ENCODE measurements at regions not wholly inside any gene's neighbourhood (a gene's known extent, or its start where the extent isn't known, plus 50 kb on each side); places are given as distances from the start of the nearest gene placed in this dataset.
"Not testable (repeated sequence)": the region's sequence is repeated elsewhere in the genome, so short reads cannot be mapped to it uniquely, and the experiment has no call there.

DNA sequence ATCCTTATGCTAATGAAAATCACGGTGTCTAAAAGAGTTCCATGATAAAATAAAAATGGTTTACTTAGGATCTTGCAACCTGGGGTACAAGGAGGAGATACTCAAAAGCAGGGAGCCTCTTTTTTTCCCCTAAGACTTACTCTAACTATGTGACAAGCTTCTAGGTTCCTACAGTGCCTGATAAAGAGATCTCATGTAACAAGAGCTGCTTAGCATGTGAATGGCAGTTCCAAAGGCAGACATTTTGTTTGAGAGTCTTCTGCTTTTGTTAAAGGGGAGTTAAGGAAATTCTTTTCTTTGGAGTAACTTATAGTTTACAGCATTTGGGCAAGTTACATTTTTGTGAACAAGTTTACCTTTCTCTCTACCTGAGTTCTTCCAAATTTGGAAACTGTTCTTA, 945.8 kb upstream of the ADGRB3 start:
- Mint-ChIP-seq H3K27me3 (no peaks in the 10 kb centered on the region), H3K9me3 (peaks cover 2% of the 10 kb centered on the region), H3K4me1 (no peaks in the 10 kb centered on the region), H3K4me3 (no peak overlapping the region), H3K27ac (no peak overlapping the region), H3K36me3 (ENCODE audit: low read depth) (no peaks in the 10 kb centered on the region)
- ChIA-PET CTCF (no interaction called here), POLR2A (no interaction called here)
- intact Hi-C loops (cut with micrococcal nuclease) = no loop called here
- TF ChIP-seq, protein P1, sequence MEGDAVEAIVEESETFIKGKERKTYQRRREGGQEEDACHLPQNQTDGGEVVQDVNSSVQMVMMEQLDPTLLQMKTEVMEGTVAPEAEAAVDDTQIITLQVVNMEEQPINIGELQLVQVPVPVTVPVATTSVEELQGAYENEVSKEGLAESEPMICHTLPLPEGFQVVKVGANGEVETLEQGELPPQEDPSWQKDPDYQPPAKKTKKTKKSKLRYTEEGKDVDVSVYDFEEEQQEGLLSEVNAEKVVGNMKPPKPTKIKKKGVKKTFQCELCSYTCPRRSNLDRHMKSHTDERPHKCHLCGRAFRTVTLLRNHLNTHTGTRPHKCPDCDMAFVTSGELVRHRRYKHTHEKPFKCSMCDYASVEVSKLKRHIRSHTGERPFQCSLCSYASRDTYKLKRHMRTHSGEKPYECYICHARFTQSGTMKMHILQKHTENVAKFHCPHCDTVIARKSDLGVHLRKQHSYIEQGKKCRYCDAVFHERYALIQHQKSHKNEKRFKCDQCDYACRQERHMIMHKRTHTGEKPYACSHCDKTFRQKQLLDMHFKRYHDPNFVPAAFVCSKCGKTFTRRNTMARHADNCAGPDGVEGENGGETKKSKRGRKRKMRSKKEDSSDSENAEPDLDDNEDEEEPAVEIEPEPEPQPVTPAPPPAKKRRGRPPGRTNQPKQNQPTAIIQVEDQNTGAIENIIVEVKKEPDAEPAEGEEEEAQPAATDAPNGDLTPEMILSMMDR (IDR thresholded peaks at IDR 0.05) = no peak
- ATAC-seq (ENCODE audit: low read depth) (no peak), DNase-seq (no peak)

DNA sequence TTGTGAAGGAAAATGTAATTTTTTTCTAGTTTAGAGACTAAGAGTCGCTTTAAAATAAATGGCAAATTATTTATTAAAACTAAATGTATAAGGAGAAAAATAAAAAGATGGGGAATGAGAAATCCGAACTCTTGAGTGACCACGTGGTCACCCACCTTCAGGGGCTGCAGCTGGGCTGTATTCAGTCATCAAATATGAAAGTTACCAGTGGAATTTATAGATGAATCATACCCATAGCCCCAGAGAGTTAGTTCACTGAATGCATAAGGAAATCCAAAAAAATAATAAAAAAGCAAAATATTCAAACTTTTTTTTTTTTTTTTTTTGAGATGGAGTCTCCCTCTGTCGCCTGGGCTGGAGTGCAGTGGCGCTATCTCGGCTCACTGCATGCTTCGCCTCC, 947.7 kb upstream of the ADGRB3 start:
- H3K27ac Mint-ChIP-seq = no peak overlapping the region
- no peaks in the 10 kb centered on the region for H3K4me1 Mint-ChIP-seq
- DNase-seq (no peak), ATAC-seq (ENCODE audit: low read depth) (no peak)
- no peak overlapping the region for H3K4me3 Mint-ChIP-seq
- intact Hi-C loops (cut with micrococcal nuclease) = no loop called here
- no peaks in the 10 kb centered on the region for H3K27me3 Mint-ChIP-seq
- H3K36me3 Mint-ChIP-seq (ENCODE audit: low read depth) = no peaks in the 10 kb centered on the region
- H3K9me3 Mint-ChIP-seq = no peaks in the 10 kb centered on the region
- TF ChIP-seq, protein P1 (IDR thresholded peaks at IDR 0.05) = no peak
- ChIA-PET POLR2A (no interaction called here), CTCF (no interaction called here)

DNA sequence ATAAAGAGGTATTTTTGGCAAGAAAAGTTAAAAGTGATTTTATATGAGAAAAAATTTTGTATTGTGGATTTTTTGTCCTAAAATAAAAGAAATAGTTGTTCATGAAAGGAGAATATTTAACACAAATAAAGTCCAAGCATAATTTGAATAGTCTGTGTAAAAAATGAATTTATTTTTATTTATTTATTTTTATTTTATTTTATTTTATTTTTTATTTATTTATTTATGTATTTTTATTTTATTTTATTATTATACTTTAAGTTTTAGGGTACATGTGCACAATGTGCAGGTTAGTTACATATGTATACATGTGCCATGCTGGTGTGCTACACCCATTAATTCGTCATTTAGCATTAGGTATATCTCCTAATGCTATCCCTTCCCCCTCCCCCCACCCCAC, 948.9 kb upstream of the ADGRB3 start:
- POLR2A ChIA-PET; intact Hi-C loops (cut with micrococcal nuclease); H3K27me3 Mint-ChIP-seq; CTCF ChIA-PET; ATAC-seq (ENCODE audit: low read depth); H3K27ac Mint-ChIP-seq; H3K36me3 Mint-ChIP-seq (ENCODE audit: low read depth); H3K4me3 Mint-ChIP-seq; H3K9me3 Mint-ChIP-seq; DNase-seq; H3K4me1 Mint-ChIP-seq: not testable (repeated sequence)

DNA sequence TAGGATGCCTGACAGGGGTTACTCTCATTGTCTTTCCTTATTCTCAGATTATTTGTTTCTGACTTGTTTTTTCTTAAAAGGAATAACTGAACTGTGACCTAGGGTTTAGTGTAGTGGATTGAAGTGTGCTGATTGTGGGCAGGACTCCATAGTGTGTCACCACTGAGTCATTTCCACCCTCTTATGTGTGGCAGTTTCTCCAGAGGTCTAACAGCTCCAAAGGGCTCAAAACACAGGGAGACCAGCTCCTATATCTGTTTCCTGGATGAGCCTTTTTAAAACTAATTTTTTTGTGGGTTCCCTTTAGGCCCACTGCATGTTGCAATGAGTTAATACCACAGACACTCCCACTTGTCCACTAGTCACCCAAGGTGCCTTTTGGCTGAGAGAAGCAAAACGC, 951.1 kb upstream of the ADGRB3 start:
- POLR2A ChIA-PET = no interaction called here
- Mint-ChIP-seq H3K9me3 (peaks cover 6% of the 10 kb centered on the region), H3K4me1 (no peaks in the 10 kb centered on the region), H3K27me3 (no peaks in the 10 kb centered on the region), H3K36me3 (ENCODE audit: low read depth) (no peaks in the 10 kb centered on the region), H3K4me3 (no peak overlapping the region), H3K27ac (no peak overlapping the region)
- DNase-seq (no peak), ATAC-seq (ENCODE audit: low read depth) (no peak)
- TF ChIP-seq, protein P1 (IDR thresholded peaks at IDR 0.05) = no peak
- intact Hi-C loops (cut with micrococcal nuclease) = no loop called here
- CTCF ChIA-PET = no interaction called here

DNA sequence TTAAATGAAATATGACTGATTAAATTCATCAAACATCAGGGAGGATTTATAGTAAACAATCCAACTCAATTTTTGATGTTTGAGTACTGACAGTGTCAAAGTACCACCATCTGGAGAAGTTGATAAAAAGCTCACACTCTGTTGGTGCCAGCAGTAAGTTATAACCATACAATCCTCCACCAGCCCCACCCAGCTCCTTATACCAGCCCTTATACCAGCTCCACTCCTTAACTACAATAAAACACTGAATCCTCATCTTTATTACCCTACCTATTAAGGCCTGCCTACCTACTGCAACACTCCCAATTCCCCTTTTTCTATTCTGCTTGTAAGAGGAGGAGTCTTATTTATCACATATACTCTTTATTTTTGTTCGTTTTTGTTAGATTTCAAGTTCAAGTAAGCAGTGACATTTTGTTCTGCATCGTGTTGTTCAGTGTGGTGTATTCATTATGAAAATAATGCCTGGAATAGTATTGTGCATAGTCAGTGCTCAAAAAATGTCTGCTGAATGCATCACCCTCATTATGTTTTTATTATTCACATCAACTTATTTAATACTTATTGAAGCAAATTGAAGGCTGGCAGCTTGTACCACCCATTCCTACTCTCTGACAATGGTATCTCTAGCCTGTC, 954.7 kb upstream of the ADGRB3 start:
- peaks cover 8% of the 10 kb centered on the region for H3K9me3 Mint-ChIP-seq
- H3K4me3 Mint-ChIP-seq = no peak overlapping the region
- ChIA-PET POLR2A (no interaction called here), CTCF (no interaction called here)
- no peaks in the 10 kb centered on the region for H3K27me3 Mint-ChIP-seq
- DNase-seq (no peak), ATAC-seq (ENCODE audit: low read depth) (no peak)
- no peak overlapping the region for H3K27ac Mint-ChIP-seq
- H3K36me3 Mint-ChIP-seq (ENCODE audit: low read depth) = no peaks in the 10 kb centered on the region
- intact Hi-C loops (cut with micrococcal nuclease) = no loop called here
- TF ChIP-seq, protein P1 (IDR thresholded peaks at IDR 0.05) = no peak
- H3K4me1 Mint-ChIP-seq = no peaks in the 10 kb centered on the region

All from activated B cell treated with CpG ODN at 0.5 μM for 24 hours (primary cell).